Caki2 (cell line): ENCODE measurements at regions not wholly inside any gene's neighbourhood (a gene's known extent, or its start where the extent isn't known, plus 50 kb on each side); places are given as distances from the start of the nearest gene placed in this dataset.

ENCODE experiments used
- DNase-seq: peaks from one replicate; pipeline ENCODE4 v3.0.0-alpha.2; 2015; ENCODE audit warnings: low read depth
- in situ Hi-C: cut with HindIII; loops from 2 replicates; pipeline ENCODE4 v1.10.0; 2016; ENCODE audit warnings: low sequenced_read_pairs, low pct_unique_long_range_greater_than_20kb, mixed read lengths

DNA sequence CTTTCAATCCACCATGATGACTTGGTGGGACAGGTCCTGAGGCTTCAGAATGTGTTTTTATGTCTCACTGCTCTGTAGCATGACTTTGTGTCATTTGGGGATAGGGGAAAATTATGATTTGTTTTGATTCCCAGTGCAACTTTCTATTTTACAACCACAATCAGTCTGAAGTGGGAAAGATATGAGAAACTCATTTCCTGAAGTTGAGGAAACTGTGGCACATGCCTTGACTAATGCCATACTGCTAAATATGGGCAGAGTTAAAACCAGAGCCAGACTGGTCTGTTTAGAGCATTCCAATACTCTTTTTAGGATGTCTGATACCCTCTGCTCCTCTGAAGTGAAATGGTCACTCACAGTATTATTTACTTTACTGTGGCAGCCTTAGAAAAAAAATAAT, 307.7 kb downstream of the ADRA2A start:
- in situ Hi-C loops: no loop called here

DNA sequence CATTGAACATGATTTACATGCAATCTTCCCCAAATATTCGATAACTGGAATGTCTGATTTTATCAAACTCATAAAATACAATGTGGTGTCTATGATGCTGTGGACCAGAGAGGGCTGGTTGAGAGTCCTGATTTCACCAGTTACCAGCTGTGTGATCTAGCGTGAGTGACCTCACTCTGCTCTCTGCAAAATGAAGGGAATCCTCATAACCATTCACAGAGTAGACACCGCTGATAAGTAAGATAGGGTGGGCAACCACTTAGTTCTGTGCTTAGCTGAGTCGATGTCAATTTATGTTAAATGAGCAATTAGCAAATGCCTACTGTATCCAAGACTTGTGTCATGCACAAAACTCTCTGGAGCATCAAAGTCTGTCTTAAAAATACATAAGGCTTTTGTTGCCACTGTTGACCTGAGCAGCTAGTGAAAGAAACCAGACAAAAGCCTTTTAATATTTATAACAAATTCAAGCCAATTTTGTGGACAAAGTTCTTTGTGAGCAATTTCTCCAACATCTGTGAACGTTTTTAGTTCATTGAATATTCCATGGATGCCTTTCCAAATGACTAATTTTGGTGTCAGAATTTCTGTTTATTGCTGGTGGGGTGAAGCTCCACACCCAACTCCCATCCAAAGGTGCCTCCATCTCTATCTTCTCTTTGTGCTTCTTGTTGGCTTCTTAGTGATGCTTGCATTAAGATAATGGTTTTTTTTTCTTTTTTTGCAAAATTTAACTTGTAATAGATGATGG, 314.2 kb downstream of the ADRA2A start:
- in situ Hi-C loops: no loop called here
- DNase-seq: no peak

More for the DNA sequence above, 307.7 kb downstream of the ADRA2A start:
- no peak for DNase-seq

DNA sequence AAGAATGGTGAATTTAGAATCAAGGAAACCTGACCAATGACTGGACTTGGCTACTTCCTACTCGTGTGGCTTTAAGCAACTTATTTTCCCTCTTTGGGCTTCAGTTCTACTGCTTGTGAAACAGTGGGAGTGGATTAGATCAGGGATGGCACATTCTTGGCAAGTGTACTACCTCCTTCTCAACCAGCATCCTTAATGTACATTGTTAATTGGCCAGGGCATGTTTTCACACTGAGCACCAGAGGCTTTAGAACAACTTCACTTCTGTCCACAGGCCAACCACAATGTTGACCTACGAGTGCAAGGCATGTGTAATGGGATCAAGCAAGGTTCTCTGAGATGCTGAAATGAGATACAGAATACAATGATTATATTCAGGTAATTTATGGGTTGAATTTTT, 315.3 kb downstream of the ADRA2A start:
- in situ Hi-C loops: no loop called here
- no peak for DNase-seq

DNA sequence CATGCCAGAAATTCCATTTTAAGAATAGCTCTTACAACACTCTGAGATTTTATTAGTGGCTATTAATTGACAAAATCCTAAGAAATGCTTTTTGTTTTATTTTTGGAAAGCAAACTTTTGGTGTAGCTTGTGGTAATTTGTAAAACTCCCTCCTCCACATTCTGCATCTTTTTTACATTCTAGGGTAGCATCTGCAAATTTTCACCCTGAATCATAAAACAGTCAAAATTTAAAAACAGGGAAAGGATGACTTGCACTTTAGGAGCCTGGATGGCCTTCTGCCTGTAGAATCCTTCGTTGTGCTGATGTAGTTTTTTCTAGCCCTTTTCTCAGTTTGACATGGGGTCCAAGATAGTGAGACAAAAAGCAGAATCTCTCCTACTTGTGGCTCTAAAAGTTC, 316.1 kb downstream of the ADRA2A start:
- in situ Hi-C loops: no loop called here
- DNase-seq: no peak

DNA sequence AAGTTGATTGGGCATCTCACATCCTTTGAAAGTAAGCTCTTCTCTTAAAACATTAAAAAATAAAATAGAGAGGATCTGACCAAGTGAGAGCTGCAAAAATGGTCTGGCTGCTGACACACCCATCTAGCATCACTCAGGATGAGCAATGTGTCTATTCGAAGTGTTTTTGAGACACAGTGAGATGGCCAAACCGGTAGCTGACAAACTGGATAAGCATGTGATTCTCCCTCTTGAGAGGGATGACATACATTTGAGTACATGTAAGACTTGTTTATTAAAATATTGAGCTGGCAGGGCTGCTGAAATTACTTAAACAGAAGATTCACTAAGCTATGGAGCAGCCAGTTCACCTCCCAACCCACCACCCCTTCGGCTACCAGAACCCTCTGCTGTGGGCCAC, 333.9 kb downstream of the ADRA2A start:
- in situ Hi-C loops: no loop called here
- DNase-seq: no peak

DNA sequence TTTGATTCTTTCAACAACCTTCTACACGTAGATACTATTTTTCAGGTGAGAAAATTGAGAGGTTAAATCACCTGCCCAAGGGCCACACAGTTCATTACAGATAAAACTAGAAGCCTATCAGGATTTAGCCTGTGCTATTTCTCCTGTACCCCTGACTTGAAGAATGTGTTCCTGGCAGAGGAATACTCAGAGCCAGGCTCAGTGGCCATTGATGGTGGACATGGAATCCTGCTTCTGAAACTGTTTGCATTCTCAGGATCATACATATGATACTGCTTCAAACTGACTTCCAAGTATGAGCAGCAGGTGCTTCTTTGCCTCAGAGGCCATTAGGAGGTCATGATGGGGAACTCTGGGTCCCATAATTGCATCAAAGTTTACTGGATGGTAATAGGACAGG, 348.6 kb downstream of the ADRA2A start:
- DNase-seq: no peak
- in situ Hi-C loops: no loop called here

DNA sequence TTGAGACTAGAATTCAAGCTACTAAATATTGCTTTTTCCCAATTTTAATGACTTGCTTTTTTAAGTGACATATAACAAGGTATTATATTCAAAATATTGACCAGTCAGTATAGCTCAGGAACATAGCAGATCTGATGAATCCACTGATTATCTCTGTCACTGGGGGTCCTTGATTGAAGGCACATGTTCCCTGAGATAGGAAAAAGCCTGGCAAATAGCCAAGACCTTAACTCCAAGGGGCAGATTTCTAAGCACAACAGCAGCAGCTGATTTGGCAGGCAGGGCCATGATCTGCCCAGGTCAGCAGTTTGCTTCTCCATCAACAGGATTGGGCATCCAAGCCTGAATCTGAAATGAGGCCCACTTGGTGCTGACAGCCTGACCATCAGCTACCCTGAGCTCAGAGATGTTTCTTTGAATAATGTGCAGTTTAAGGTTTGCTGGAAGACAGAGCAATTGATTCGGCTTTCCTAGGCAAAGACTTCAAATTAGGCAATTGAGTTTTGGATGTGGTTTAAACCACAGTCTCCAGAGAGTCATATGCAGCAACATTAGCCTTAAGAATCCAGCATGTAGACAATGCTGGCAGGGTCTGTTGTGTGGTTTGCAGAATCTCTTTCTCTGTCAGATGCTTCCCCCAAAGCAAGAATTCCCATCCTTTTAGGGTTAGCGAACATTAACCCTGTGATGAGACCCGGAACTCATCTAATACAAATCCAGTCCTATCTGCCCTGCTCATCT, 352.6 kb downstream of the ADRA2A start:
- no peak for DNase-seq
- in situ Hi-C loops: no loop called here

DNA sequence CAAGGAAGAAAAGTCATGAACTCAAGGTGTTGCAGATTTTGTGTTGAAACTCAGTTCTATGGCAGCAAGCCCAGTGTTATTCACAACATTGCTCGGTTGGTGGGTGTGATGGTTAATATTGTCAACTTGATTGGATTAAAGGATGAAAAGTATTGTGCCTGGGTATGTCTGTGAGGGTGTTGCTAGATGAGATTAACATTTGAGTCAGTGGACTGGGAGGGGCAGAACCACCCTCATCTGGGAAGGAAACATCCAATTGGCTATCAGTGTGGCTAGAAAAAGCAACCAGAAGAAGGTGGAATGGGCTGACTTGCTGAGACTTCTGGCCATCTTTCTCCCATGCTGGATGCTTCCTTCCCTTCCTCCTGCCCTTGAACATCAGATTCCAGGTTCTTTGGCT, 353.2 kb downstream of the ADRA2A start:
- no peak for DNase-seq
- in situ Hi-C loops: no loop called here

DNA sequence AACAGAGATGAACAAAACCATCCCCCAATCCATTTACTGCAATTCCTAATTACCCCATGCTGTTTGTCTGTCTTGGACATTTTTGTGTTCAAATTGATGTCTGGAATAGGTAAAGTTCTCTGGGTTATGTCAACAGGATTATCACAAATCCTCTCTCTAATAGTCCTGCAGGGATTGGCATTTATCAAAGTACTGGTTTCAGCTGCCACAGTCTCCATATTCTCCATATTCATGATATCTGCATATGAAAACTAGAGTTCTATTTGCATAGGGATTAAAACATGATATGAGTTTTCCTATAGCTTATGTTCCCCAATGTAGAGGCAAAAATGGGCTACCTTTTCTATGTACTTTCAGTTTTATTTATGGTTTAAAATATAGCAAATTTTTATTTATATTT, 355.8 kb downstream of the ADRA2A start:
- no peak for DNase-seq
- in situ Hi-C loops: no loop called here

DNA sequence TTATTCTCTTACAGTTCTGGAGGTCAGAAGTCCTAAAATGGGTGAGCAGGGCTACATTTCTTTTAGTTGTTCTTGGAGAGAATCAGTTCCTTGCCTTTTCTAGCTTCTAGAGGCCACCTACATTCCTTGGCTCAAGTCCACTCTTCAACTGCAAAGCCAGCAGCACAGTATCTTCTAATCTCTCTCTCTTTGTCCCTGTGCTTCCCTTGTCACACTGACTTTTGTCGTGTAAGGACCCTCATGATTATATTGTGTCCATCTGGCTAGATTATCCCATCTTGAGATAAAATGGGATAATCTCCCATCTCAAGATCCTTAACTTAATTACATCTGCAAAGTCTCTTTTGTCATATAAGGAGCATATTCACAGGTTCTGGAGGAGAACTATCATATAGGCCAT, 359.0 kb downstream of the ADRA2A start:
- in situ Hi-C loops: no loop called here

DNA sequence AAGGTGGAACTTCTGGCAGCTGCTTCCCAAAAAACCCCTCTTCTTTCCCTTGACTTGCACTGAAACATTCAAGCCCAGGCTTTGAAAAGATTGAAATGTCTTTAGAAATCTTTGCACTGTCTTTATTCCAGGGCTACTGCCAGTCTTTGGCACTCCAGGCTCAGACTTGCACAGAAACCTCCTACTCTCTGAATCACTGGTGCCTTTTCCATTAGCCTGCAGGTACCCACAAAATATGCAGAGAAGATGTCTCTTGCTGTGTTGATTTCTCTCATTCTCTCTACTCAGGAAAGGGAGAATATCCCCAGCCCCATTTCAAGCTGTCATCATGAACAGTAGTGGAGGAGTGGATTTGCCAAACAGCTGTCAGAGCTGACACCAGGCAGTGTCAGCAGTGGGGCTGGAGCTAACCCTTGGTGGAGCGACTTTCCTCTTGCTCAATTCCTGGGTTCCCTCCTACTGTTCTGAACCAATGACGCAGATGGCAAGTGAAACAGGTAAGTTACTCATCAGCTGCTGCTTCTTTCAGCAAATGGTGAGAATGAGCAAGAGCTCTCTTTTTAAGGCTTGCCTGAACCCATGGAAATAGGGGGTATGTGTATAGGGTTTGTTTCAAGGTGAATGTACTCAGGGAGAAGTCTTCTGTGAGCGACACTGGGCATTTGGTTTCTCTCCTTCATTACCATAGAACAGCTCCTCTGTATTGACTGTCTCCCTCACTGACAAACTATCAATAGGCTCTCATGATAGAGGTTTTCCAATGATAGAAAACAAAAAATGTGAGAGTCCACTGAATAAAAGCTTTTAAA, 362.4 kb downstream of the ADRA2A start:
- in situ Hi-C loops: no loop called here
- DNase-seq: no peak

More for the DNA sequence above, 359.0 kb downstream of the ADRA2A start:
- no peak for DNase-seq

DNA sequence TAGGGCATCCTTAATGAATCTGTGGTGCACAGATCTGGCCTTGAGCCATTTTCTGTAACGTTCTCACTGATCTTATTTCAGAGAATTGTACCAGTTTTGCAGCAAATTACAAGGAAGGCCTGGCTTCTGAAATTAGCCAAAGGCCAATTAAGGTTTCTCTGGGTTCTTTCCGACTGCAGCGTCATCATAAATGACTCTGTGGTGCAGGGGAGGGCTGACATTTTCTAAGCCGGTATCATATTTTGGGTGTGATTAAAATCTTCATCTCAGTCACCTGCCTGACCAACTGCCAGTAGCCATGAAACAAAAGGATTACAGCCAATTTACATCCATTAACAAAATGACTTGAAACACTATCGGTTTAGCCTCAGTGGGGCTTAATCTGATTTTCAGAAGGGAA, 363.7 kb downstream of the ADRA2A start:
- in situ Hi-C loops: no loop called here

DNA sequence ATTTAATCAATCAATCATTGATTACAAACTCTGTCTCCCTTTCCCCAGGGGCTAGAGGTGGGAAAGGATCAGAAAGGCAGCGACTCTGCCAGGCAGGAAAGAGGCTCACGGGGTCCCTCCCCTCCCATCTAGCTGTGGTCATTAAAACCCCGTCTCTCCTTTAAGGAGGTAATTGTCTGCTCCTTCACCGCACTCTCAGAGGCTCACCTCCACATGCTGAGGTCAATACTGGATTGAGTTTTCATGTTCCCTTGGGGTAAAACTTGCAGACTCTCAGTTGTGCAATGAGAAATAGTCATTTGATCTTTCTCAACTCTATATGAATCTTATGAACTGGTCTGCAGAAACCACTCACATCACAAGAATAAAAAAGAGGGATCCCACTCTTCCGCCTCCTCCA, 368.8 kb downstream of the ADRA2A start:
- in situ Hi-C loops: no loop called here

More for the DNA sequence above, 363.7 kb downstream of the ADRA2A start:
- no peak for DNase-seq

DNA sequence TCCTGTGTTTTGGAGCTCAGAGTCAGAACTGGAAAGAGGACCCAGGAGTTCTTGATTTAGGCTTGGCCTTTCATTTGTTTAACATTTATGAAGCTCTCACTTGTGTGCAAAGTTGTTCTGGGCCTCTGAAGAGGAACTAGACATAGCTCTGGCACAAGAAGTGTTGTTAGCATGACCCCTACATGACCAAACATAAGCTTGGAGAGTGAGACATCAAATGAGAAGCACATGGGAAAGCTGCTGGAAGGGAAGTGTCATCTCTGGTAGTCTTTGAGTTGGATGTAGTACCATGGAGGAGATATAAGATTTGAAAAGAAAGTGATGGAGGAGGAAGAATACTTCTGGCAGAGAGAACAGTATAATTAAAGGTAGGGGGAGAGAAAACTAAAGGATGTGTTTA, 370.1 kb downstream of the ADRA2A start:
- no peak for DNase-seq
- in situ Hi-C loops: no loop called here

More for the DNA sequence above, 368.8 kb downstream of the ADRA2A start:
- DNase-seq: no peak

DNA sequence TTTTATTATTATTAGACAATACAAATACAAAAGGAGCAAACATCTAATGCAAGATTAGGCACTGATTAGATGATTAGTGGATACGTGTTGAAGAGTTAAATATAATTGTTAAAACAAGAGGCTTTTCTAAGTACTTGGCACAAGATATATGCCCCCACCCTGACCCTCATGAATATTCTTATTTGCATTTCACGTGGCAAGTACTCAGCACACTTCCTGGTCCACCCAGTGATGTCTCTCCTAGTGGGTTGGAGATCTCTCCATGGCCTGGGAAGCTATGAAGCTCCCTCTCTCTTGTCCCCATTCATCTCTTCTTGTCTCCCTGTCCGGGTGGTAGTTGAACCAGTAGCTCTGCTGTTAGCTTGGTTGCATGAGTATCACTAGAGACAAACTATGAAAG, 375.3 kb downstream of the ADRA2A start:
- in situ Hi-C loops: no loop called here
- DNase-seq: no peak

DNA sequence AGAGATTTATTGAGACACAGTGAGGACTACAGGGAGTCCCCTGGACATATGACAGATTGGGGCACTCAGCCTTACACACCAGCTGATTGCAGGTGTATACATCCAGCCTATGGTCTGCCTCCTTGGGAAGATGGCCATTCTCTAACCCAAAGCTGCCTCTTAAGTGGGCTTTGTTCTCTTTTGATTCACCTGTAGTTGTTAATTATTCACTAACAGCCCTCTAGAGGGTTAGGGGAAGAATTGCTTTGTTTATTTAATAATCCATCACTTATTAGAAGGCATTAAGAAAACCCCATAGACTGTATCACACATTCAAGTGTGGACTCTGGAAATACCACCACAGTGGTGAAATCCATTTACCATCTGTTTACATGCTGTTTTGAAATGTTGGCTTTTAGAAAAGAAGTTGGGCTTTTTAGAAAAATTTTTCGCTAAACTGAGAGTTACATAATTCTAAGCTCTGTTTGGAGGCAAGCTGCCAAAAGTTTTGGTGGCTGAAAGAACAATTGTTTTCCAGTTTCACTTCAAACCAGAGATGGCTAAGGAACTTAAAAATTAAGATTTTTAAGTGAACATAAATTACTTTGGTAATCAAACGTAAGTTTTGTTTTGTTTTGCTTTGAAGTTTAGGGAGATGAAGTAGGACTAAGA, 379.1 kb downstream of the ADRA2A start:
- in situ Hi-C loops: no loop called here
- DNase-seq: peak; percentile 4

DNA sequence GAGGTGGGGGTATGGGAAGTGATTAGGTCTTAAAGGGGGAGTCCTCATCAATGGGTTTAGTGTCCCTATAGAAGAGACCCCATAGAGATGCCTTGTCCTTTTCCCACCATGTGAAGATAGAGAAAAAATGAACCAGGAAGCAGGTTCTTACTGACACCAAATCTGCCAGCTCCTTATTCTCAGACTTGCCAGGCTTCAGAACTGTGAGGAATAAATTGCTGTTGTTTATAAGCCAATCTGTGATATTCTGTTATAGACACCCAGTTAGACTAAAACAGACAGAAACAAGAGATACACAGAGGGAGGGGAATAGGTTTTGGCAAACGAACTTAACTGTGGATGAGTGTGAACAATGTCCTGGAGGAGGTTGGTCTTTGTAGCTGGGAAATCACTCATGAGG, 381.4 kb downstream of the ADRA2A start:
- no peak for DNase-seq
- in situ Hi-C loops: no loop called here

DNA sequence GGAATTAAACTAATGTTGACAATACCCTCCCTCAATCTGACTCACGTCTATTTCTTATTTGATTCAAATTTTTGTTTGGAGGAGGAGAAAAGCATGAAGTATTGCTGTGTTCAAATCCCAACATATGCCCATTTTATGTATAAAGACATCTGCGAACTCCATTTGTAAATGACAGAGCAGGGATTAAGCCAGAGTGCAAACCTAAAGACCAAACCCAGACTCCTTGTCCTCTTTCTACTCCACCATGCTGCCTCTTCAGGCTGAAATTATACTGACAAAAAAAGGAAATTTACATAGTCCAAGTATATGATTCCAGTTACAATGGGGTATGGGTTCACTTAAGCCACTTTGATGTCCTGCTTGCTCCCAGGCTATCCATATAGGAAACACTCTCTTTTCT, 383.1 kb downstream of the ADRA2A start:
- in situ Hi-C loops: no loop called here
- no peak for DNase-seq

DNA sequence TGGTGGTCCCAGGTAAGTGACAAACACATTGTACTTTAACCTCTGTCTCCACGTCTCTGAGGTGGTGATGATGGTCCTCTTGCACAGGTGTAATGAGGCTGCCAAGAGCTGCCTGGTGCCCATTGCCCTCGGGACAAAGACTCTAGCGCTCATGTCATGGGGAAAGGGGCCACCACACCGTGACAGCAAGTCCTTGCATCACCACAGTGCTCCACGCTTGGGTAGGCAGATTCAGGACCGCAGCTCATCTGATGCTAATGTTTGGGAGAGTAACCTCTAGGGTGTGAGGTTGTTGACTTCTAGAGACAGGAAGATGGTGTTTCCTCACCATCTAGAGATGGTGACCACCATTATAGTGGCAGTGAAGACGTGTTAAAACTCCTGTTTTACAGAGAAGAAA, 395.6 kb downstream of the ADRA2A start:
- DNase-seq: no peak
- in situ Hi-C loops: no loop called here
